Right ventricle myocardium inferior (tissue), 1 donor: ENCODE measurements at regions not wholly inside any gene's neighbourhood (a gene's known extent, or its start where the extent isn't known, plus 50 kb on each side); places are given as distances from the start of the nearest gene placed in this dataset.

Experiments used
- ATAC-seq: fragments of 200-7000 bp; cut with Tn5 transposase; one replicate; pipeline ENCODE4 v1.9.1; 2020; ENCODE audit warnings: mild to moderate bottlenecking, moderate library complexity
- DNase-seq: peaks from one replicate; pipeline ENCODE4 v3.0.0; 2021; ENCODE audit errors: missing footprints
- intact Hi-C: fragments of 100-400 bp; cut with DNase I; formaldehyde crosslinking; loops from one replicate; pipeline ENCODE4 v1.11.0; 2022
- donor health status: DM: no; HTN: yes; CAD: no; lungs with severe emphysema.

- DNase-seq (no peak), ATAC-seq (no peak)
- intact Hi-C loops: no loop called here
These were observed 418.3 kb upstream of the DDX18 start for GRCh38 chr2:117396161-117396560.

GRCh38 chr2:117401582-117401981 is 412.9 kb upstream of the DDX18 start:
- no peak for DNase-seq
- ATAC-seq: no peak
- intact Hi-C loops: no loop called here

- DNase-seq: no peak
- no peak for ATAC-seq
- intact Hi-C loops: no loop called here
These were observed 408.0 kb upstream of the DDX18 start for GRCh38 chr2:117406443-117406842.

- DNase-seq: no peak
- no peak for ATAC-seq
- intact Hi-C loops: no loop called here
These were observed 406.7 kb upstream of the DDX18 start for GRCh38 chr2:117407746-117408145.

GRCh38 chr2:117409443-117409842 is 405.0 kb upstream of the DDX18 start:
- no peak for ATAC-seq
- DNase-seq: no peak
- intact Hi-C loops: no loop called here

GRCh38 chr2:117411983-117412382 is 402.5 kb upstream of the DDX18 start:
- ATAC-seq: no peak
- intact Hi-C loops: no loop called here
- DNase-seq: no peak

- intact Hi-C loops: no loop called here
- DNase-seq (no peak), ATAC-seq (no peak)
These were observed 381.7 kb upstream of the DDX18 start for GRCh38 chr2:117432746-117433145.

GRCh38 chr2:117436697-117437096 is 377.8 kb upstream of the DDX18 start:
- DNase-seq: no peak
- intact Hi-C loops: no loop called here
- no peak for ATAC-seq

- DNase-seq: no peak
These were observed 344.0 kb upstream of the DDX18 start for GRCh38 chr2:117470311-117471095.

GRCh38 chr2:117481608-117482007 is 332.9 kb upstream of the DDX18 start:
- intact Hi-C loops: no loop called here
- ATAC-seq: no peak
- no peak for DNase-seq

More at GRCh38 chr2:117470311-117471095, 344.0 kb upstream of the DDX18 start:
- ATAC-seq: no peak
- intact Hi-C loops: loop anchor here (5.0 kb wide), 1 partner anchor 67 kb away; no protein-coding TSS in a partner anchor

- intact Hi-C loops: no loop called here
- DNase-seq (no peak), ATAC-seq (no peak)
These were observed 328.9 kb upstream of the DDX18 start for GRCh38 chr2:117485588-117485987.

GRCh38 chr2:117486081-117486480 is 328.4 kb upstream of the DDX18 start:
- DNase-seq (no peak), ATAC-seq (no peak)
- intact Hi-C loops: no loop called here

GRCh38 chr2:117492209-117492851 is 322.2 kb upstream of the DDX18 start:
- intact Hi-C loops: no loop called here
- no peak for ATAC-seq
- DNase-seq: no peak

- intact Hi-C loops: no loop called here
- ATAC-seq: no peak
- DNase-seq: no peak
These were observed 313.8 kb upstream of the DDX18 start for GRCh38 chr2:117500721-117501120.

- no peak for DNase-seq
- intact Hi-C loops: no loop called here
- ATAC-seq: no peak
These were observed 312.4 kb upstream of the DDX18 start for GRCh38 chr2:117502121-117502520.

GRCh38 chr2:117512307-117512706 is 302.2 kb upstream of the DDX18 start:
- intact Hi-C loops: no loop called here
- DNase-seq (no peak), ATAC-seq (no peak)

GRCh38 chr2:117514371-117514770 is 300.1 kb upstream of the DDX18 start:
- intact Hi-C loops: no loop called here
- DNase-seq (no peak), ATAC-seq (no peak)

- ATAC-seq (no peak), DNase-seq (no peak)
- intact Hi-C loops: no loop called here
These were observed 295.3 kb upstream of the DDX18 start for GRCh38 chr2:117519238-117519637.

GRCh38 chr2:117519721-117520120 is 294.8 kb upstream of the DDX18 start:
- ATAC-seq: no peak
- intact Hi-C loops: no loop called here

GRCh38 chr2:117523267-117523666 is 291.2 kb upstream of the DDX18 start:
- ATAC-seq (no peak), DNase-seq (peak; percentile 68)
- intact Hi-C loops: no loop called here

More at GRCh38 chr2:117519721-117520120, 294.8 kb upstream of the DDX18 start:
- DNase-seq: no peak
